WTC11 (cell line): ENCODE measurements at regions not wholly inside any gene's neighbourhood (a gene's known extent, or its start where the extent isn't known, plus 50 kb on each side); places are given as distances from the start of the nearest gene placed in this dataset.

ENCODE experiments used
- ATF2 ChIP-seq: sonication (generic); formaldehyde crosslinking; IDR thresholded peaks from 2 replicates; pipeline ENCODE4 v1.8.1; 2022; ENCODE audit warnings: low read depth, missing genetic modification reagents, borderline replicate concordance
- CREM ChIP-seq: sonication (generic); formaldehyde crosslinking; IDR thresholded peaks from 2 replicates; pipeline ENCODE4 v1.8.1; 2022; ENCODE audit warnings: mild to moderate bottlenecking, missing genetic modification reagents, moderate library complexity
- CTCF ChIP-seq: fragments of 200-600 bp; IDR thresholded peaks from 2 replicates; pipeline ENCODE4 v1.8.0; 2022; ENCODE audit warnings: antibody characterized with exemption
- HMGA2 ChIP-seq: fragments of 250-450 bp; sonication (Bioruptor Pico); IDR thresholded peaks from 2 replicates; pipeline ENCODE4 v1.4.0; 2021; ENCODE audit warnings: mild to moderate bottlenecking, moderate library complexity
- JUN ChIP-seq: sonication (generic); formaldehyde crosslinking; IDR thresholded peaks from 2 replicates; pipeline ENCODE4 v1.8.0; 2023; ENCODE audit warnings: mild to moderate bottlenecking, missing genetic modification reagents
- KAT7 ChIP-seq: sonication (generic); formaldehyde crosslinking; IDR thresholded peaks from 2 replicates; pipeline ENCODE4 v1.8.1; 2023; ENCODE audit warnings: missing genetic modification reagents, mild to moderate bottlenecking, borderline replicate concordance
- MAX ChIP-seq: sonication (generic); formaldehyde crosslinking; IDR thresholded peaks from 2 replicates; pipeline ENCODE4 v1.8.0; 2022; ENCODE audit warnings: mild to moderate bottlenecking, missing genetic modification reagents
- NFYB ChIP-seq: sonication (generic); formaldehyde crosslinking; conservative IDR thresholded peaks from 2 replicates; pipeline ENCODE4 v1.8.0; 2022; ENCODE audit warnings: low read depth, missing genetic modification reagents
- PRDM15 ChIP-seq: sonication (generic); formaldehyde crosslinking; IDR thresholded peaks from 2 replicates; pipeline ENCODE4 v1.8.0; 2022; ENCODE audit warnings: missing genetic modification reagents
- USF1 ChIP-seq: sonication (generic); formaldehyde crosslinking; IDR thresholded peaks from 2 replicates; pipeline ENCODE4 v1.8.0; 2022; ENCODE audit warnings: mild to moderate bottlenecking, missing genetic modification reagents
- ZBTB43 ChIP-seq: sonication (generic); formaldehyde crosslinking; IDR thresholded peaks from 2 replicates; pipeline ENCODE4 v1.8.1; 2023; ENCODE audit warnings: mild to moderate bottlenecking, missing genetic modification reagents
- ZNF138 ChIP-seq: sonication (generic); formaldehyde crosslinking; conservative IDR thresholded peaks from 2 replicates; pipeline ENCODE4 v1.8.1; 2022; ENCODE audit warnings: mild to moderate bottlenecking, moderate library complexity, missing genetic modification reagents
- ZNF232 ChIP-seq: sonication (generic); formaldehyde crosslinking; IDR thresholded peaks from 2 replicates; pipeline ENCODE4 v1.8.0; 2022; ENCODE audit warnings: mild to moderate bottlenecking, missing genetic modification reagents

GRCh38 chr9:81303658-81304057, 385.7 kb downstream of the TLE1 start:
- TF ChIP-seq CREM (no peak), CTCF (no peak), ATF2 (CRISPR knock-in tag) (no peak), JUN (no peak), ZBTB43 (CRISPR knock-in tag) (no peak), HMGA2 (CRISPR knock-in tag) (no peak), KAT7 (CRISPR knock-in tag) (no peak), MAX (CRISPR knock-in tag) (no peak), PRDM15 (CRISPR knock-in tag) (no peak), ZNF232 (CRISPR knock-in tag) (no peak), NFYB (CRISPR knock-in tag) (no peak), ZNF138 (CRISPR knock-in tag) (no peak), USF1 (CRISPR knock-in tag) (no peak)
